Neuronal stem cell (in vitro differentiated cells): ENCODE measurements at regions not wholly inside any gene's neighbourhood (a gene's known extent, or its start where the extent isn't known, plus 50 kb on each side); places are given as distances from the start of the nearest gene placed in this dataset.
A peak's percentile ranks its signal among the peaks of the same experiment; 100 is the strongest.

Experiments used
- DNase-seq: peaks from one replicate; pipeline ENCODE4 v3.0.0-alpha.2; 2013; ENCODE audit warnings: low spot score
- H2AFZ ChIP-seq: one replicate; pipeline ENCODE4 v1.6.1; 2013; ENCODE audit warnings: mild to moderate bottlenecking, low read length, inconsistent platforms
- H2AK5ac ChIP-seq: 2 replicates; pipeline ENCODE4 v1.6.1; 2013; ENCODE audit warnings: low read depth, mild to moderate bottlenecking, inconsistent platforms, low read length, moderate library complexity, mixed read lengths
- H2BK120ac ChIP-seq: 2 replicates; pipeline ENCODE4 v1.6.1; 2013; ENCODE audit warnings: low read depth, mild to moderate bottlenecking, inconsistent platforms, low read length, moderate library complexity, mixed read lengths
- H2BK12ac ChIP-seq: one replicate; pipeline ENCODE4 v1.6.1; 2013; ENCODE audit warnings: low read length, inconsistent platforms
- H2BK15ac ChIP-seq: 2 replicates; pipeline ENCODE4 v1.6.1; 2013; ENCODE audit warnings: mild to moderate bottlenecking, low read length, inconsistent platforms, mixed read lengths
- H2BK5ac ChIP-seq: one replicate; pipeline ENCODE4 v1.6.1; 2013; ENCODE audit warnings: inconsistent platforms, mild to moderate bottlenecking, low read length, moderate library complexity
- H3K14ac ChIP-seq: one replicate; pipeline ENCODE4 v1.6.1; 2013; ENCODE audit warnings: low read length, inconsistent platforms
- H3K18ac ChIP-seq: 2 replicates; pipeline ENCODE4 v1.6.1; 2013; ENCODE audit warnings: low read length, inconsistent platforms
- H3K23ac ChIP-seq: 2 replicates; pipeline ENCODE4 v1.6.1; 2013; ENCODE audit warnings: low read depth, mild to moderate bottlenecking, mixed read lengths, low read length, inconsistent platforms; ENCODE audit not compliant: poor library complexity
- H3K27ac ChIP-seq: replicated peaks from 3 replicates; pipeline ENCODE4 v1.5.1; 2013; ENCODE audit warnings: low read length, inconsistent platforms
- H3K27me3 ChIP-seq, 3 experiments: 2 replicates each; pipeline ENCODE4 v1.6.1; 2013; ENCODE audit warnings: low read length in 3 of 3, mild to moderate bottlenecking in 2 of 3, inconsistent platforms in 1 of 3, low read depth in 1 of 3, mixed read lengths in 1 of 3, moderate library complexity in 1 of 3; ENCODE audit not compliant: control insufficient read depth in 3 of 3, insufficient read depth in 3 of 3
- H3K36me3 ChIP-seq, 2 donors: replicated peaks in 1 of 2; 2 replicates each; pipeline ENCODE4 v1.6.1; 2013; ENCODE audit warnings: low read length in 2 of 2; ENCODE audit not compliant: control insufficient read depth in 2 of 2, insufficient read depth in 2 of 2
- H3K4ac ChIP-seq: 2 replicates; pipeline ENCODE4 v1.6.1; 2013; ENCODE audit warnings: inconsistent platforms, mild to moderate bottlenecking, low read length, moderate library complexity
- H3K4me1 ChIP-seq, 2 donors: 1 replicate in 1 of 2; 2 replicates in 1 of 2; pipeline ENCODE4 v1.6.1; 2013; ENCODE audit warnings: low read length in 2 of 2, low read depth in 1 of 2; ENCODE audit not compliant: control insufficient read depth in 2 of 2, insufficient read depth in 1 of 2
- H3K4me2 ChIP-seq: one replicate; pipeline ENCODE4 v1.6.1; 2013; ENCODE audit warnings: mild to moderate bottlenecking, low read length, inconsistent platforms; ENCODE audit not compliant: insufficient read depth, poor library complexity, severe bottlenecking
- H3K4me3 ChIP-seq, 2 donors: 2 replicates each; pipeline ENCODE4 v1.5.1; 2013; ENCODE audit warnings: low read length in 2 of 2, mild to moderate bottlenecking in 2 of 2, inconsistent platforms in 1 of 2, moderate library complexity in 1 of 2
- H3K79me1 ChIP-seq: one replicate; pipeline ENCODE4 v1.6.1; 2013; ENCODE audit warnings: low read depth, mild to moderate bottlenecking, inconsistent platforms, low read length, moderate library complexity
- H3K9ac ChIP-seq: one replicate; pipeline ENCODE4 v1.6.1; 2013; ENCODE audit warnings: mild to moderate bottlenecking, low read depth, low read length, inconsistent platforms; ENCODE audit not compliant: poor library complexity
- H3K9me3 ChIP-seq, 2 donors: replicated peaks in 1 of 2; 2 replicates each; pipeline versions ENCODE3 to v1.6.1; 2013; ENCODE audit warnings: low read length in 2 of 2, mild to moderate bottlenecking in 2 of 2, inconsistent platforms in 1 of 2, low read depth in 1 of 2, mixed read lengths in 1 of 2, moderate library complexity in 1 of 2; ENCODE audit not compliant: control insufficient read depth in 2 of 2, insufficient read depth in 1 of 2
- H4K8ac ChIP-seq: one replicate; pipeline ENCODE4 v1.6.1; 2013; ENCODE audit warnings: low read depth, mild to moderate bottlenecking, inconsistent platforms, low read length, moderate library complexity
- H4K91ac ChIP-seq: one replicate; pipeline ENCODE4 v1.6.1; 2013; ENCODE audit warnings: low read length, low read depth, mild to moderate bottlenecking, inconsistent platforms; ENCODE audit not compliant: poor library complexity
- WGBS, 2 donors: extraction: QIAGEN DNeasy Blood & Tissue Kit; methylation state at CpG; one replicate each; pipeline ENCODE4 v1.1.7; 2013; ENCODE audit warnings: missing lambda C conversion rate in 2 of 2, mixed read lengths in 1 of 2; ENCODE audit not compliant: insufficient read length in 2 of 2, insufficient replicate concordance in 1 of 2; ENCODE audit errors: extremely low coverage in 2 of 2; 5-methylcytosine and 5-hydroxymethylcytosine counted together

DNA sequence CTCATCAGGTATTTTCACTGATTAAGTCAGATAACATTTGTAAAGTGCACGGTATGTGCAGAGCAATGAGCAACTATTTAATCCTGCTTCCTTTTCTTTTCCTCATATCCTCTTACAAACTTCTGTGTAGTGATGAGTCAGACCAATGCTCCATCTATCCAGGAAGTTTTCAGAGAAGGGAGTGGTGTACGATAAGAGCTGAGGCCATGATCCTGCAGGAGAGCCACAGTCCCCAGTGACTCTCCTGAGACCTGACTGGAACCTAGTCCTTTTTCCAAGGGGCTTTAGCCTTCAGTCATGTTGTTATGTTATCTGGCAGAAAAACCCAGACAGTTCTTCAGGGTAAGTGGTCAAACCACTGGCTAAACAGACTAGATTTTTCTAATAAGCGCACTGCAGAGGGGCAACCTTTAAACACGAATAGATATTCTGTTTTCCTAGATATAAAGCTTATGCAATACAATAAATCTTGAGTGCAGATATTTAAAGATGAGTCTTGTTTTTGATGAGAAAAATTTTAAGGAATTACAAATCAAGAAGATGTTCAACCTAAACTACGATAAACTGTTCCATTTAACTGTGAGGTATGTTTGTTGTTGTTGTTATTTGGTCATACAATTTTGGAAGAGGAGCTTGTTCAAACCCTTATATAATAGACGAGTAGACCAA lies 110.5 kb upstream of the RAP2B start:
- no peak overlapping the region for H2BK120ac ChIP-seq
- no peak overlapping the region for H3K4me3 ChIP-seq
- H3K9ac ChIP-seq = no peak overlapping the region
- DNase-seq = no peak
- no peak overlapping the region for H2BK12ac ChIP-seq
- H3K27me3 ChIP-seq = no peaks in the 10 kb centered on the region
- H4K91ac ChIP-seq = no peak overlapping the region
- no peak overlapping the region for H2AK5ac ChIP-seq
- no peaks in the 10 kb centered on the region for H3K79me1 ChIP-seq
- no peak overlapping the region for H4K8ac ChIP-seq
- H3K4me2 ChIP-seq = no peak overlapping the region
- WGBS, 2 donors = no CpG with 5 or more reads among the region's 6 CpGs
- no peak overlapping the region for H3K27ac ChIP-seq
- H3K36me3 ChIP-seq = no peaks in the 10 kb centered on the region
- H3K4me1 ChIP-seq = no peaks in the 10 kb centered on the region
- H3K9me3 ChIP-seq = no peaks in the 10 kb centered on the region
- no peak overlapping the region for H3K14ac ChIP-seq
- H2BK5ac ChIP-seq = no peak overlapping the region
- no peak overlapping the region for H3K23ac ChIP-seq
- H3K4ac ChIP-seq = no peak overlapping the region
- H2BK15ac ChIP-seq = no peak overlapping the region
- no peak overlapping the region for H3K18ac ChIP-seq
- H2AFZ ChIP-seq = peak overlapping the region; percentile 43

DNA sequence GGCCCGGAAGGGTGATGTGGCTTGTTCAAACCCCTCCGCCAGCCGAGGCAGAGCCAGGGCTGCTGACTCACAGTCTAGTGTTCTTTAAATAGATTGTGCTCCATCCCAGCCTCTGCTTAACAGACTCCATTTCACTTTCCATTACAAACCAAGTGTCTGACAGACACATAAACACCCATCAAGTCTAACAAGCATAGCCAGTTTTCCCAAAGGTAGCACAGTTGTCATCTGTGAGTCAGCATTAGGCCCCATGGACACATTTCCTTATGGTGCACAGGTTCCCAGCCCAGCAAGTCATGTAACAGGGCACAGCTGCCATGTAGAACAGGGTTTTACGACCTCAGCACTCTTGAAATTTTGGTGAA lies 109.9 kb upstream of the RAP2B start:
- Histone ChIP-seq H4K8ac (no peak overlapping the region), H2BK5ac (no peak overlapping the region), H2BK15ac (no peak overlapping the region), H3K4me2 (no peak overlapping the region), H3K36me3 (no peaks in the 10 kb centered on the region), H3K14ac (no peak overlapping the region), H2BK120ac (no peak overlapping the region), H3K27me3 (no peaks in the 10 kb centered on the region), H2AFZ (peak overlapping the region; percentile 43), H3K4ac (no peak overlapping the region), H3K27ac (no peak overlapping the region), H3K4me1 (no peaks in the 10 kb centered on the region), H3K79me1 (no peaks in the 10 kb centered on the region), H3K9ac (no peak overlapping the region), H3K23ac (no peak overlapping the region), H2AK5ac (no peak overlapping the region), H4K91ac (no peak overlapping the region), H3K4me3 (no peak overlapping the region), H3K18ac (no peak overlapping the region), H3K9me3 (no peaks in the 10 kb centered on the region), H2BK12ac (no peak overlapping the region)
- no CpG with 5 or more reads among the region's 4 CpGs for WGBS, 2 donors
- no peak for DNase-seq

DNA sequence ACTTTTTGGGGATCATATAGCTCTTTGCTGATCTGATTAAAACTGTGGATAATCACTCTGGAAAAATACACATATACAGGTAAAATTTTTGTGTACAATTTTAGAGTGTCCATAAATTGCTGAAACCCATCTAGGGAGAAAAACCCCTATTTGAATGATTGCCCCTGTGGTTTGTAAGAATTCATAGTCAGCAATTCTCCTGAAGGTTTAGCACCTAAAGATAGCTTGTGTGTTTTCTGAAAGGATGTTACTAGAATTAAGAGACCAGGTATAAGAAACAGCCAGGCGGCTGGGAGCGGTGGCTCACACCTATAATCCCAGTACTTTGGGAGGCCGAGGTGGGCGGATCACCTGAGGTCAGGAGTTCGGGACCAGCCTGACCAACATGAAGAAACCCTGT lies 106.8 kb upstream of the RAP2B start:
- DNase-seq = no peak
- no peak overlapping the region for H3K23ac ChIP-seq
- H4K91ac ChIP-seq = no peak overlapping the region
- no peak overlapping the region for H2BK5ac ChIP-seq
- no peak overlapping the region for H2AFZ ChIP-seq
- H3K4ac ChIP-seq = no peak overlapping the region
- H2BK120ac ChIP-seq = no peak overlapping the region
- no peaks in the 10 kb centered on the region for H3K79me1 ChIP-seq
- H2AK5ac ChIP-seq = no peak overlapping the region
- no peak overlapping the region for H2BK12ac ChIP-seq
- no peaks in the 10 kb centered on the region for H3K4me1 ChIP-seq
- H3K9ac ChIP-seq = no peak overlapping the region
- H3K18ac ChIP-seq = no peak overlapping the region
- no peak overlapping the region for H2BK15ac ChIP-seq
- no peak overlapping the region for H4K8ac ChIP-seq
- no peak overlapping the region for H3K4me3 ChIP-seq
- no peak overlapping the region for H3K4me2 ChIP-seq
- H3K36me3 ChIP-seq = no peaks in the 10 kb centered on the region
- H3K9me3 ChIP-seq = no peaks in the 10 kb centered on the region
- no CpG with 5 or more reads among the region's 5 CpGs for WGBS, 2 donors
- H3K27ac ChIP-seq = no peak overlapping the region
- H3K14ac ChIP-seq = no peak overlapping the region
- H3K27me3 ChIP-seq = no peaks in the 10 kb centered on the region

DNA sequence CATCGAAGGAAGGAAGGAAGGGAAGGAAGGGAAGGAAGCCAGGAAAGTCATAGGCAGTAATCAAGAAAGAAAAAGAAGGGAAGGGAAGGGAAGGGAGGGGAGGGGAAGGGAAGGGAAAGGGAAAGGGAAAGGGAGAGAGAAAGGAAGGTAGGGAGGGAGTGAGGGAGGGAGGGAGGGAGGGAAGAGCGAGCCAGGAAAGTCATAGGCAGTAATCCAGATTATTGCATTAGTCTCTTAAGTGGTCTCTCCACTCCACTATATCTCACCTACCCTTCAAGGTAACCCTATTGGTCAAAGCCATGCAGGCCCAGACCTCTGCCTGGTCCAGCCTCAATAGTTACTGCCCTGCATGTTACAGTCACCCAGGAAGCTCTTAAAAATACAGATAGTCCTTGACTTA lies 106.2 kb upstream of the RAP2B start:
- H3K27me3 ChIP-seq = no peaks in the 10 kb centered on the region
- no peak overlapping the region for H3K4me2 ChIP-seq
- H2BK5ac ChIP-seq = no peak overlapping the region
- no peak overlapping the region for H3K18ac ChIP-seq
- H3K4me1 ChIP-seq = no peaks in the 10 kb centered on the region
- H4K8ac ChIP-seq = no peak overlapping the region
- no peak overlapping the region for H3K27ac ChIP-seq
- WGBS, 2 donors = no CpG with 5 or more reads among the region's 2 CpGs
- DNase-seq = no peak
- no peak overlapping the region for H3K14ac ChIP-seq
- H4K91ac ChIP-seq = no peak overlapping the region
- no peaks in the 10 kb centered on the region for H3K36me3 ChIP-seq
- no peak overlapping the region for H3K9ac ChIP-seq
- H3K79me1 ChIP-seq = no peaks in the 10 kb centered on the region
- no peak overlapping the region for H3K4me3 ChIP-seq
- no peak overlapping the region for H2AK5ac ChIP-seq
- no peak overlapping the region for H2AFZ ChIP-seq
- no peak overlapping the region for H2BK120ac ChIP-seq
- H2BK15ac ChIP-seq = no peak overlapping the region
- no peak overlapping the region for H3K4ac ChIP-seq
- no peak overlapping the region for H2BK12ac ChIP-seq
- H3K23ac ChIP-seq = no peak overlapping the region
- H3K9me3 ChIP-seq = no peaks in the 10 kb centered on the region
